Caki2 (cell line): ENCODE measurements at regions not wholly inside any gene's neighbourhood (a gene's known extent, or its start where the extent isn't known, plus 50 kb on each side); places are given as distances from the start of the nearest gene placed in this dataset.
"Not testable (repeated sequence)": the region's sequence is repeated elsewhere in the genome, so short reads cannot be mapped to it uniquely, and the experiment has no call there.

Experiments used
- DNase-seq: peaks from one replicate; pipeline ENCODE4 v3.0.0-alpha.2; 2015; ENCODE audit warnings: low read depth
- in situ Hi-C: cut with HindIII; loops from 2 replicates; pipeline ENCODE4 v1.10.0; 2016; ENCODE audit warnings: low sequenced_read_pairs, low pct_unique_long_range_greater_than_20kb, mixed read lengths

- in situ Hi-C loops, DNase-seq: not testable (repeated sequence)
Measured at GRCh38 chr3:181324516-181324915, 335.0 kb upstream of the DNAJC19 start.

GRCh38 chr3:181318321-181318720 is 328.8 kb upstream of the DNAJC19 start:
- DNase-seq: no peak
- in situ Hi-C loops: no loop called here

- in situ Hi-C loops: no loop called here
Measured at GRCh38 chr3:181317508-181317907, 328.0 kb upstream of the DNAJC19 start.

GRCh38 chr3:181316482-181316881 is 326.9 kb upstream of the DNAJC19 start:
- peak; percentile 10 for DNase-seq

More at GRCh38 chr3:181317508-181317907, 328.0 kb upstream of the DNAJC19 start:
- no peak for DNase-seq

GRCh38 chr3:181313335-181313734 is 323.8 kb upstream of the DNAJC19 start:
- in situ Hi-C loops: no loop called here
- no peak for DNase-seq

More at GRCh38 chr3:181316482-181316881, 326.9 kb upstream of the DNAJC19 start:
- in situ Hi-C loops: no loop called here

GRCh38 chr3:181311186-181311585 is 321.6 kb upstream of the DNAJC19 start:
- DNase-seq: no peak
- in situ Hi-C loops: no loop called here

GRCh38 chr3:181302960-181303359 is 313.4 kb upstream of the DNAJC19 start:
- in situ Hi-C loops: no loop called here
- no peak for DNase-seq

- no peak for DNase-seq
- in situ Hi-C loops: no loop called here
Measured at GRCh38 chr3:181300033-181300432, 310.5 kb upstream of the DNAJC19 start.

- DNase-seq: no peak
- in situ Hi-C loops: no loop called here
Measured at GRCh38 chr3:181298421-181298820, 308.9 kb upstream of the DNAJC19 start.

- DNase-seq: no peak
- in situ Hi-C loops: no loop called here
Measured at GRCh38 chr3:181292984-181293383, 303.4 kb upstream of the DNAJC19 start.

- DNase-seq: no peak
- in situ Hi-C loops: no loop called here
Measured at GRCh38 chr3:181290941-181291340, 301.4 kb upstream of the DNAJC19 start.

GRCh38 chr3:181289306-181289705 is 299.8 kb upstream of the DNAJC19 start:
- in situ Hi-C loops: no loop called here
- DNase-seq: no peak

GRCh38 chr3:181288145-181288544 is 298.6 kb upstream of the DNAJC19 start:
- no peak for DNase-seq
- in situ Hi-C loops: no loop called here

- no peak for DNase-seq
- in situ Hi-C loops: no loop called here
Measured at GRCh38 chr3:181279239-181279565, 289.7 kb upstream of the DNAJC19 start.

- no peak for DNase-seq
- in situ Hi-C loops: no loop called here
Measured at GRCh38 chr3:181278468-181279238, 289.1 kb upstream of the DNAJC19 start.

GRCh38 chr3:181276358-181276896 is 286.9 kb upstream of the DNAJC19 start:
- in situ Hi-C loops: no loop called here

GRCh38 chr3:181274025-181274424 is 284.5 kb upstream of the DNAJC19 start:
- in situ Hi-C loops: no loop called here
- DNase-seq: no peak

More at GRCh38 chr3:181276358-181276896, 286.9 kb upstream of the DNAJC19 start:
- no peak for DNase-seq

- in situ Hi-C loops: no loop called here
- no peak for DNase-seq
Measured at GRCh38 chr3:181267312-181267711, 277.8 kb upstream of the DNAJC19 start.

GRCh38 chr3:181265750-181266333 is 276.3 kb upstream of the DNAJC19 start:
- no peak for DNase-seq
- in situ Hi-C loops: no loop called here

GRCh38 chr3:181264486-181264885 is 274.9 kb upstream of the DNAJC19 start:
- no peak for DNase-seq
- in situ Hi-C loops: no loop called here
